Tibial nerve (tissue), 4 donors: ENCODE measurements at regions not wholly inside any gene's neighbourhood (a gene's known extent, or its start where the extent isn't known, plus 50 kb on each side); places are given as distances from the start of the nearest gene placed in this dataset.

Experiments used
- EP300 ChIP-seq, 2 donors: sonication (generic); formaldehyde crosslinking; IDR thresholded peaks; one replicate each; pipeline ENCODE4 v1.6.1; 2017; ENCODE audit warnings: antibody characterized with exemption in 2 of 2, mild to moderate bottlenecking in 1 of 2
- POLR2A ChIP-seq, 2 donors: fragments of 450-650 bp; IDR thresholded peaks; one replicate each; pipeline ENCODE4 v1.6.1; 2017; ENCODE audit warnings: antibody characterized with exemption in 2 of 2, mild to moderate bottlenecking in 2 of 2, moderate library complexity in 2 of 2
- TF ChIP-seq, protein P1 (sequence below), 5 experiments: fragments of 200-600 bp in 3 of 5; fragments of 450-650 bp in 2 of 5; sonication (generic) in 3 of 5; IDR thresholded peaks; one replicate each; pipeline ENCODE4 v1.5.1; 2016 to 2019; ENCODE audit warnings: antibody characterized with exemption in 5 of 5, mild to moderate bottlenecking in 3 of 5, moderate library complexity in 2 of 5

DNA sequence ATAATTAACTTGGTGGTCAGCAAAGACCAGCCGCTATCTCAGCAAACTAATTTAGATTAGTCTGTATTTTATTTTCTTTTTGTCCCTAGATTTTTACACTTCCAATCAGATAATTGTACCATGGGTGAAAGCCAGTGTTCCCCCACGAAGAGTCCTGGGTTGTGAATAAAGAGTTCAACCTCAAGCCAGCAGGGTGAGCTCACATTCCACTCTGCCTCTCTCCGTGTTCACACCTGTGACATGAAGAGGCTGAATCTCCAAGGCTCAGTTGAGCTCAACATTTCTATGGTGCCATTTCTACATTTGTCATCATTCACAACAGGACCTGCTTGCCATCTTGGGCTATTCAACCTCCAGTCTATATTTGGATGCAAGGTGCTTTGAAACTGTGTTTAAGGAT, 771.5 kb downstream of the GALR1 start:
- TF ChIP-seq, protein P1, sequence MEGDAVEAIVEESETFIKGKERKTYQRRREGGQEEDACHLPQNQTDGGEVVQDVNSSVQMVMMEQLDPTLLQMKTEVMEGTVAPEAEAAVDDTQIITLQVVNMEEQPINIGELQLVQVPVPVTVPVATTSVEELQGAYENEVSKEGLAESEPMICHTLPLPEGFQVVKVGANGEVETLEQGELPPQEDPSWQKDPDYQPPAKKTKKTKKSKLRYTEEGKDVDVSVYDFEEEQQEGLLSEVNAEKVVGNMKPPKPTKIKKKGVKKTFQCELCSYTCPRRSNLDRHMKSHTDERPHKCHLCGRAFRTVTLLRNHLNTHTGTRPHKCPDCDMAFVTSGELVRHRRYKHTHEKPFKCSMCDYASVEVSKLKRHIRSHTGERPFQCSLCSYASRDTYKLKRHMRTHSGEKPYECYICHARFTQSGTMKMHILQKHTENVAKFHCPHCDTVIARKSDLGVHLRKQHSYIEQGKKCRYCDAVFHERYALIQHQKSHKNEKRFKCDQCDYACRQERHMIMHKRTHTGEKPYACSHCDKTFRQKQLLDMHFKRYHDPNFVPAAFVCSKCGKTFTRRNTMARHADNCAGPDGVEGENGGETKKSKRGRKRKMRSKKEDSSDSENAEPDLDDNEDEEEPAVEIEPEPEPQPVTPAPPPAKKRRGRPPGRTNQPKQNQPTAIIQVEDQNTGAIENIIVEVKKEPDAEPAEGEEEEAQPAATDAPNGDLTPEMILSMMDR (IDR thresholded peaks at IDR 0.05), result no peak
- no peak for TF ChIP-seq POLR2A (IDR thresholded peaks at IDR 0.05)
- TF ChIP-seq EP300 (IDR thresholded peaks at IDR 0.05), result no peak
